Activated CD8-positive, alpha-beta T cell treated with anti-CD3 and anti-CD28 coated beads for 36 hours (primary cell): ENCODE measurements at regions not wholly inside any gene's neighbourhood (a gene's known extent, or its start where the extent isn't known, plus 50 kb on each side); places are given as distances from the start of the nearest gene placed in this dataset.

ENCODE experiments used
- ATAC-seq: fragments of 200-7000 bp; cut with Tn5 transposase; one replicate; pipeline ENCODE4 v1.10.0; 2021; ENCODE audit warnings: mild to moderate bottlenecking, moderate library complexity
- CTCF ChIA-PET: fragments of 350-600 bp; sonication (Branson Sonifier 250); formaldehyde crosslinking; loops from one replicate; lab custom pipeline; 2021; ENCODE audit warnings: antibody characterized with exemption; lab: Charles Lee
- POLR2A ChIA-PET: fragments of 350-600 bp; sonication (Branson Sonifier 250); formaldehyde crosslinking; loops from one replicate; lab custom pipeline; 2021; ENCODE audit warnings: antibody characterized with exemption; lab: Charles Lee
- DNase-seq: peaks from one replicate; pipeline ENCODE4 v3.0.0-alpha.2; 2020
- H3K27ac Mint-ChIP-seq: one replicate; pipeline ENCODE4 v1.8.0; 2021; ENCODE audit warnings: mild to moderate bottlenecking, mixed read lengths
- H3K27me3 Mint-ChIP-seq: one replicate; pipeline ENCODE4 v1.8.0; 2021; ENCODE audit warnings: mixed read lengths
- H3K36me3 Mint-ChIP-seq: one replicate; pipeline ENCODE4 v1.8.0; 2021; ENCODE audit warnings: low read depth, mixed read lengths
- H3K4me1 Mint-ChIP-seq: one replicate; pipeline ENCODE4 v1.8.0; 2021; ENCODE audit warnings: low read depth, mixed read lengths
- H3K4me3 Mint-ChIP-seq: one replicate; pipeline ENCODE4 v1.8.0; 2021; ENCODE audit warnings: mild to moderate bottlenecking, moderate library complexity, mixed read lengths
- H3K9me3 Mint-ChIP-seq: one replicate; pipeline ENCODE4 v1.8.0; 2021; ENCODE audit warnings: mixed read lengths
- CTCF ChIP-seq: fragments of 200-600 bp; IDR thresholded peaks from one replicate; pipeline ENCODE4 v1.8.0; 2022; ENCODE audit warnings: antibody characterized with exemption, mild to moderate bottlenecking
- intact Hi-C: fragments of 100-400 bp; cut with micrococcal nuclease; formaldehyde crosslinking; loops from one replicate; pipeline ENCODE4 v1.10.0; 2022

- no peak overlapping the region for H3K27ac Mint-ChIP-seq
- DNase-seq (no peak), ATAC-seq (no peak)
- no peaks in the 10 kb centered on the region for H3K27me3 Mint-ChIP-seq
- ChIA-PET CTCF (interaction anchor here (1.0 to 1.6 kb wide), 6 partner anchors 127 to 309 kb away, joined by 3 to 6 read pairs (median 4); no protein-coding TSS in a partner anchor), POLR2A (no interaction called here)
- peaks cover 17% of the 10 kb centered on the region for H3K4me1 Mint-ChIP-seq
- intact Hi-C loops: no loop called here
- H3K9me3 Mint-ChIP-seq: no peaks in the 10 kb centered on the region
- TF ChIP-seq CTCF: no peak
- no peaks in the 10 kb centered on the region for H3K36me3 Mint-ChIP-seq
- H3K4me3 Mint-ChIP-seq: no peak overlapping the region
Measured at GRCh38 chr2:48112911-48113680, 201.4 kb upstream of the FOXN2 start.

- Mint-ChIP-seq H3K9me3 (no peaks in the 10 kb centered on the region), H3K4me1 (peaks cover 17% of the 10 kb centered on the region), H3K27me3 (no peaks in the 10 kb centered on the region), H3K4me3 (no peak overlapping the region), H3K27ac (peak overlapping the region; percentile 53), H3K36me3 (no peaks in the 10 kb centered on the region)
- POLR2A ChIA-PET: no interaction called here
- CTCF ChIA-PET: interaction anchor here (0.8 to 1.6 kb wide), 5 partner anchors 126 to 308 kb away, joined by 3 to 6 read pairs (median 3); no protein-coding TSS in a partner anchor
- intact Hi-C loops: no loop called here
- ATAC-seq (no peak), DNase-seq (no peak)
- no peak for TF ChIP-seq CTCF
Measured at GRCh38 chr2:48113767-48114166, 200.7 kb upstream of the FOXN2 start.

GRCh38 chr2:48114256-48114655 is 200.2 kb upstream of the FOXN2 start:
- DNase-seq (peak; percentile 85), ATAC-seq (peak; percentile 74)
- Mint-ChIP-seq H3K4me3 (no peak overlapping the region), H3K4me1 (peaks cover 17% of the 10 kb centered on the region), H3K27me3 (no peaks in the 10 kb centered on the region), H3K36me3 (no peaks in the 10 kb centered on the region), H3K9me3 (no peaks in the 10 kb centered on the region), H3K27ac (peak overlapping the region; percentile 53)
- ChIA-PET CTCF (interaction anchor here (0.8 to 1.2 kb wide), 4 partner anchors 125 to 307 kb away, joined by 3 to 6 read pairs (median 3); no protein-coding TSS in a partner anchor), POLR2A (no interaction called here)
- no peak for TF ChIP-seq CTCF
- intact Hi-C loops: no loop called here

- DNase-seq: no peak
- no peaks in the 10 kb centered on the region for H3K9me3 Mint-ChIP-seq
- peaks cover 2% of the 10 kb centered on the region for H3K27me3 Mint-ChIP-seq
- no peak overlapping the region for H3K4me3 Mint-ChIP-seq
- no peak overlapping the region for H3K27ac Mint-ChIP-seq
- H3K4me1 Mint-ChIP-seq: peaks cover 19% of the 10 kb centered on the region
- intact Hi-C loops: no loop called here
- no peak for ATAC-seq
- POLR2A ChIA-PET: no interaction called here
- CTCF ChIA-PET: interaction anchor here (1.1 kb wide), 1 partner anchor 10 kb away, joined by 3 read pairs; no protein-coding TSS in a partner anchor
- no peaks in the 10 kb centered on the region for H3K36me3 Mint-ChIP-seq
- no peak for TF ChIP-seq CTCF
Measured at GRCh38 chr2:48116497-48116896, 198.0 kb upstream of the FOXN2 start.

GRCh38 chr2:48118895-48119294 is 195.6 kb upstream of the FOXN2 start:
- H3K9me3 Mint-ChIP-seq: no peaks in the 10 kb centered on the region
- peaks cover 16% of the 10 kb centered on the region for H3K4me1 Mint-ChIP-seq
- no peak overlapping the region for H3K27ac Mint-ChIP-seq
- intact Hi-C loops: no loop called here
- no peaks in the 10 kb centered on the region for H3K36me3 Mint-ChIP-seq
- H3K4me3 Mint-ChIP-seq: no peak overlapping the region
- TF ChIP-seq CTCF: no peak
- peaks cover 2% of the 10 kb centered on the region for H3K27me3 Mint-ChIP-seq
- no peak for DNase-seq
- CTCF ChIA-PET: interaction anchor here (1.4 kb wide), 1 partner anchor 12 kb away, joined by 4 read pairs; no protein-coding TSS in a partner anchor
- POLR2A ChIA-PET: no interaction called here
- ATAC-seq: no peak
